ENCODE measurements at regions not wholly inside any gene's neighbourhood (a gene's known extent, or its start where the extent isn't known, plus 50 kb on each side); places are given as distances from the start of the nearest gene placed in this dataset.
A peak's percentile ranks its signal among the peaks of the same experiment; 100 is the strongest.
"Not testable (repeated sequence)": the region's sequence is repeated elsewhere in the genome, so short reads cannot be mapped to it uniquely, and the experiment has no call there.

DNA sequence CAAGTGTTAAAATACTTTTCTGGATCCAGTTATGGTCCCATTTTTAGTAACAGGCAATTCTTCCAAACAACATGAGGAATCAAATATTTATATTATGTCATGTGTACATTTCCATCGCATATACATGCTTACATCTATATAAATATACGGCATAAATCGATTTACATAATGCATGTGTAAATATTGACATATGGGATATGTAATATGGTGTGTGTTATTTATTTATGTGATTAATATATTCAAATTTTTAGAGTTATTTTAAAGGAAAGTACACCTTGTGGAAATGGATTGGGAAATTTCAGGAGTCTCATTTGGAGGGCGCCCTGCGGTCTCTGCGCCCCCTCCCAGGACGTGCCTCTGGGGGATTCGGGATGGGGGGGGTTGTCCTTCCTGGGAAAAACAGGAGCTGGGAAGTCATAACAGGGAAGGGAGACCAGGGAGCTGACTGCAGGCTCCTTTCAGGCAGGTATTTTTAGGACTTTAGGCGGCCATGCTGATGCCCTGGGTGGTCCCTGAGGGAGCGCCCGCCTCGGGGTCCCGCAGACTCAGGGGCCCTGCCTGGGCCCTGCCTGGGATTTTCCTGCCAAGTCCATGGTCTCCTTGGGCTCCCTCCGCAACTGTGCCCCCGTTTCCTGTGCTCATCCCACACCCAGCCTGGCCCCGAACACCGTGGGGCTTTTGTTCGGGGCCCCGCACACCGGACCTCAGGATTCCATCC is 82.7 kb upstream of the SFSWAP start:
- Histone ChIP-seq H3K27ac (no peak overlapping the region), H3K36me3 (no peaks in the 10 kb centered on the region), H3K9ac (no peak overlapping the region), H3K4me1 (peaks cover 16% of the 10 kb centered on the region), H3K27me3 (peaks cover 34% of the 10 kb centered on the region; the same call in 1 of the 2 replicates), H3K4me2 (peak overlapping the region; percentile 22; the same call in 1 of the 2 replicates), H3K9me3 (peaks cover 37% of the 10 kb centered on the region), H3K4me3 (no peak overlapping the region), H4K20me1 (no peaks in the 10 kb centered on the region)
- TF ChIP-seq Cebpa-rat (IDR thresholded peaks at IDR 0.05), result no peak

DNA sequence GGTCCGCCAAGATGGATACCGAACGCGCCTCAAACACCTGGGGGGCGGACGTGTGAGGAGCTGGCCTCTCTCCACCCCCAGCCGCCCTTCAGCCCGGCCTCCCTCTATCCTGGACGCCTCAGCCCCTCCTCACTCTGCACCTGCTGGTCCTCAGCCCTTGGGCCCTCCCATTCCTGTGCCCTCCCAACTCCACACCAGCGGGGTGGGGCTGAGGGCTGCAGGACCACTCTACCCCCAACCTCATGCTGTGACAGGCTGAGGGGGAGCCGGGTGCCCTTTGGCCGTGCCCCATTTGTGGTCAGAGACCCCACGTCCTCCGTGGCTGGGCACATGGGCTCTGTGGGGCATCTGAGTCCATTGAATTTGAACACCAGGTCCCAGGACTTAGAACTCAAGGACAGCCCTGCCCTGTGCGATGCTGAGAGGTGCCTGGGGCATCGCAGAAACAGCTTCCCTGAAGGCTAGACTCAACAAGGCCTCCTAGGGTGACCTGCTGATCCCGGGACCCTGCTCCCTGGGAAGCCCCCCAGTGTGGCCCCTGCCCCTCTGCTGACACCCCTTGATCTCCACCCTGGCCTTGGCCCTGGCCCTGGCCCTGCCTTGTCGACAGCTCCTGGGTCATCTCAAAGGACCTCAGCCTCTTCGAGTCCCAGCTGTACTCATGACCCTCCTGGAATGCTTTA is 82.0 kb upstream of the SFSWAP start:
- H3K4me2 ChIP-seq, result peak overlapping the region; percentile 22; the same call in 1 of the 2 replicates
- H3K4me1 ChIP-seq, result peaks cover 14% of the 10 kb centered on the region
- H3K36me3 ChIP-seq, result no peaks in the 10 kb centered on the region
- H3K9ac ChIP-seq, result no peak overlapping the region
- H3K27ac ChIP-seq, result no peak overlapping the region
- H3K27me3 ChIP-seq, result peaks cover 29% of the 10 kb centered on the region; the same call in 1 of the 2 replicates
- TF ChIP-seq Cebpa-rat (IDR thresholded peaks at IDR 0.05), result no peak
- H3K9me3 ChIP-seq, result peaks cover 37% of the 10 kb centered on the region
- H3K4me3 ChIP-seq, result no peak overlapping the region
- H4K20me1 ChIP-seq, result no peaks in the 10 kb centered on the region

DNA sequence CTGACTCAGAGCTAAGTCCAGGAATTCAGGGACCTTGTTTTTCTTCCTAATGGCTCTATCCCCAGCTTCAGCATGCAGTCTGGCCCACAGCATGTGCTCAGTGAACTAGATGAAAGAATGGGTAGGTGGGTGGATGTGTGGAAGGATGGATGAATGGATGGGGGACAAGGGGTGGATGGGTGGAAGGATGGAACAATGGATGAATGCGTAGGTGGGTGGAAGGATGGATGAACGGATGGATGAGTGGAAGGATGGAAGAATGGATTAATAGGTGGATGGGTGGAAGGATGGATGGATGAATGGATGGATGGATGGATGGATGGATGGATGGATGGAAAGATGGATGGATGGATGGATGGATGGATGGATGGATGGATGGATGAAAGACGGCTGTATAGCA is 79.7 kb upstream of the SFSWAP start:
- Histone ChIP-seq H3K4me2 (no peak overlapping the region), H3K4me3 (no peak overlapping the region), H3K27me3 (0 out of 2 replicates have a peak, but pooled peaks cover 10% of the 10 kb centered on the region), H3K27ac (no peak overlapping the region), H3K9ac (no peak overlapping the region), H4K20me1 (no peaks in the 10 kb centered on the region), H3K9me3 (peaks cover 22% of the 10 kb centered on the region), H3K36me3 (no peaks in the 10 kb centered on the region), H3K4me1 (peaks cover 7% of the 10 kb centered on the region; the same call in 1 of the 2 replicates)
- no peak for TF ChIP-seq Cebpa-rat (IDR thresholded peaks at IDR 0.05)

DNA sequence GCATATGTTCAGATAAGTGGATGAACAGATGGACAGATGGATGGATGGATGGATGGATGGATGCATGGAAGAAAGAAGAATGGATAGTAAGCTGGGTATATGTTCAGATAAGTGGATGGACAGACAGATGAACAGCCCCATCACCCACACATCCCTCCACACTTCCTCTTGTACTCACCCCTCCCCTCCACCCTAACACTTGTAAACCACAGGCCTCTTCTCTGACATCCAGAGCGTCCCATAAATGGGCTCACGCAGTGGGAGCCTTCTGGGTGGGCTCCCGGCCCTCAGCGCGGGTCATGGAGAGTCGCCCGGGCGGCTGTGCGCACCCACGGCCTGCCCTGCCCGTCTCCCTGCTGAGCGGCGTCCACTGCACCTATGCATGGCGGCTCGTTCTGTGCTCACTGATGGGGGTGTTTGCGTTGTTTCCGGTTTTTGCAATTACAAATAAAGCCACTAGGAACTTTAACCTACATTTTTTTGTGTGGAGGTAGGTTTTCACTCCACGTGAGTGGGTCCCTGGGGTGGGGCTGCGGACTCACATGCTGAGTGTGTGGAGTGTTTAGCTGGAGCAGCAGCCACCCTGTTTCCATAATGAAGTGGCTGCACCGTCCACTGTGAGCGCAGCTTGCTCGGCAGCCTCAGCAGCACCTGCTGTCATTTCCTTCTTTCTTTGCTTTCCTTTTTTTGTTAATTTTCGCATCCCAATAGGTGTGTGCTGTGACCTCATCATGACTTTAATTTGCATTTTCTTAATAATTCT is 78.8 kb upstream of the SFSWAP start:
- H4K20me1 ChIP-seq, H3K36me3 ChIP-seq, H3K4me3 ChIP-seq, H3K4me1 ChIP-seq, H3K4me2 ChIP-seq, H3K9ac ChIP-seq, H3K27ac ChIP-seq: not testable (repeated sequence)
- Histone ChIP-seq H3K27me3 (0 out of 2 replicates have a peak, but pooled peaks cover 10% of the 10 kb centered on the region), H3K9me3 (peaks cover 18% of the 10 kb centered on the region)

DNA sequence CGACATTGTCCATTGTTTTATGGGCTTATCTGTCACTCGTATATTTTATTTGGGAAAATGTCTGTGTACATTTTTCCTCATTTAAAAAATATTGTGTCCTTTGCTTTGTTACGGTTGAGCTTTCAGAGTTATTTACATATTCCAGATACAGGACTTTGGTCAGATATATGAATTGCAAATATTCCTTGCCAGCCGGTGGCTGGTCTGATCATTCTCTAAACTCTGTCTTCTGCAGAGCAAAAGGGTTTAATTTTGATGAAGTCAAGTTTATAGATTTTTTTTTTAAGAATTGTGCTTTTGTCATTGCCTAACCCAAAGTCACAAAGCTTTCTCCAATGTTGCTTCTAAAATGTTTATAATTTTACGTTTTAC is 78.3 kb upstream of the SFSWAP start:
- H3K4me3 ChIP-seq, H3K27ac ChIP-seq, H3K9ac ChIP-seq, H4K20me1 ChIP-seq, H3K4me2 ChIP-seq, H3K4me1 ChIP-seq, H3K36me3 ChIP-seq: not testable (repeated sequence)
- H3K9me3 ChIP-seq, result peaks cover 16% of the 10 kb centered on the region
- 0 out of 2 replicates have a peak, but pooled peaks cover 10% of the 10 kb centered on the region for H3K27me3 ChIP-seq

DNA sequence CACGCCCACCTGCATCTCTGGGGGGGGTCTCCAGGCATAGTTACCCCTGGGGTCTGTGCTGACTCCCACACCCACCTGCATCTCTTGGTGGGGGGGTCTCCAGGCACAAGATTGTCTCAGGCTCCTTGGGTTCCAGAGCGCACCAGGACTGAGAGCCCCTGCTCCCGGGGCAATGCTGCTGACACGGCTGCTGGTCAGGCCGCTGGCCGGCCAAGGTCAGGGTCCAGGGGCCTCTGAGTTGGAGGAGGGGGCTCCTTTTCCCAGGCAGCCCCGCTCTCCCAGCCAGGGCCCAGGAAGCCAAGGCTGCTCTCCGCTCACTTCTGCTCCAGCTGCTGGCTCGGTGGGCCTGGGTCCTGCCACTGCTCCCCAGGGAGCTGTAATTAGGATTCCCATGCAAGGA is 77.3 kb upstream of the SFSWAP start:
- not testable (repeated sequence) for H3K4me3 ChIP-seq, H3K27ac ChIP-seq, H3K4me1 ChIP-seq, H3K9ac ChIP-seq, H4K20me1 ChIP-seq, H3K4me2 ChIP-seq, H3K36me3 ChIP-seq
- Histone ChIP-seq H3K27me3 (0 out of 2 replicates have a peak, but pooled peaks cover 10% of the 10 kb centered on the region), H3K9me3 (peaks cover 10% of the 10 kb centered on the region)

DNA sequence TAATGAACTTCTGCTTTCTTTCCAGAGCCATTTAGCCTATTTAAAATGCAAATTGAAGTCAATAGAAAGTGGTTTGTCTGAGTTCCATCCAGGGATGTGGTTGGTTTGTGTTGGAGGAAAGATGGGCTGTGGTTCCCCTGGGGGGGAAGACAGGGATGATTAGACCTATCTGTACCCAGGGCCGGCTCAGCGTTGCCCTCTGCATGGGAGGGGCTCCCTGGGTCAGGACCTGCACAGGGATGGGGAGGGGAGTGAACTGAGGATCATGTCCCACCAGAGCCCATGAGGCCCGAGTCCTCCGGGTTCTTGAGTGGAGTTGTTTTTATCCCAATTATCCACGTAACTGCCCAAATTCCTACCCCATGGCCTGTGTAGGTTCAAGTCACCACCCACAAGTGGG is 76.9 kb upstream of the SFSWAP start:
- TF ChIP-seq Cebpa-rat (IDR thresholded peaks at IDR 0.05), result no peak
- Histone ChIP-seq H3K27me3 (0 out of 2 replicates have a peak, but pooled peaks cover 10% of the 10 kb centered on the region), H3K27ac (no peak overlapping the region)

DNA sequence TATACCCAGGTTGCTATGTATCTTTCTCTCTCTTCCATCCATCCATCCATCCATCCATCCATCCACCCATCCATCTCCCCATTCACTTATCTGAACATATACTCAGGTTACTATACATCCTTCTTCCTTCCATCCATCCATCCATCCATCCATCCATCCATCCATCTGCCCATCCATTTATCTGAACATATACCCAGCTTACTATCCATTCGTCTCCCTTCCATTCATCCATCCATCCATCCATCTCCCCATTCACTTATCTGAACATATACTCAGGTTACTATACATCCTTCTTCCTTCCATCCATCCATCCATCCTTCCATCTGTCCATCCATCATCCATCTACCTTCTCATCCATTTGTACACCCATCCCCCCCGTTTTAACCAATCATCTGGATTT is 75.9 kb upstream of the SFSWAP start:
- not testable (repeated sequence) for H3K4me3 ChIP-seq, H3K9me3 ChIP-seq, H3K36me3 ChIP-seq, H3K4me2 ChIP-seq, H4K20me1 ChIP-seq, H3K4me1 ChIP-seq, H3K27ac ChIP-seq, H3K9ac ChIP-seq
- H3K27me3 ChIP-seq, result 0 out of 2 replicates have a peak, but pooled peaks cover 10% of the 10 kb centered on the region

More for the DNA sequence above, 76.9 kb upstream of the SFSWAP start:
- no peak overlapping the region for H3K4me3 ChIP-seq
- H3K36me3 ChIP-seq, result no peaks in the 10 kb centered on the region
- peaks cover 6% of the 10 kb centered on the region for H3K9me3 ChIP-seq
- no peak overlapping the region for H3K4me2 ChIP-seq
- no peaks in the 10 kb centered on the region for H4K20me1 ChIP-seq
- H3K9ac ChIP-seq, result no peak overlapping the region
- H3K4me1 ChIP-seq, result no peaks in the 10 kb centered on the region

DNA sequence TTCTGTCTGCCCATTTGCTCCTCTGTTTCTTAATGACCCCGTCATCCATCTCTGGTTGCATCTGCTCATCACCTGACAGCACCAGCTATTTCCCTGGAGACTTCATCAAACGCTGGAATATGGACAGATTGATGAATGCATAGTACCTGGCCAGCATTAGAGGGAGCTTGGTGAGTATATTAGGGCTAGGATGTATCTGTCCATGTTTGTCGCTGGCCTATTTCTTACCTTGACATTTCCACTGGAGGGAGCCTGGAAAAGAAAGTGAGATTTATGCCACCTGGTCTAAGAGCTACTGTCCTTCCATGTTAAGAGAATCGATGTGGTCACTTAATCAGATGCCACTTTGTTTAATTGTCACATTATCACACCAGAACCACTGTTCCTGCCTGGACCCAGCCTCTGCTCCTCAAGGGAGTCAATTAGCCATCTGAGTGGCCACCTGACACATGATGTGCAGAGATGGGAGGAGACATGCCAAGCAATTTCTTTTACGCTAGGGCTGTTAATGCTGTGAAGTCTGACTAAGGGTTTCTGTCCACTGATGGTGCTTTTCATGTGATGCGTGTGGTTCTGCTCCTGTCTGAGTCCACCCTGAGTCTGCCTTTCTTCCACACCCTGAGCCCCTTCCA is 75.3 kb upstream of the SFSWAP start:
- no peaks in the 10 kb centered on the region for H4K20me1 ChIP-seq
- H3K4me3 ChIP-seq, result no peak overlapping the region
- no peak overlapping the region for H3K9ac ChIP-seq
- TF ChIP-seq Cebpa-rat (IDR thresholded peaks at IDR 0.05), result no peak
- no peak overlapping the region for H3K27ac ChIP-seq
- H3K9me3 ChIP-seq, result peaks cover 2% of the 10 kb centered on the region; the same call in 1 of the 2 replicates
- 0 out of 2 replicates have a peak, but pooled peaks cover 6% of the 10 kb centered on the region for H3K27me3 ChIP-seq
- no peaks in the 10 kb centered on the region for H3K36me3 ChIP-seq
- no peak overlapping the region for H3K4me2 ChIP-seq
- H3K4me1 ChIP-seq, result no peaks in the 10 kb centered on the region

Measured in BLaER1 (cell line).